Peyer's patch (tissue), 4 donors: ENCODE measurements at regions not wholly inside any gene's neighbourhood (a gene's known extent, or its start where the extent isn't known, plus 50 kb on each side); places are given as distances from the start of the nearest gene placed in this dataset.

Experiments
- DNase-seq, 3 donors: peaks; one replicate each; pipeline ENCODE4 v3.0.0-alpha.2; 2017 to 2019
- H3K27ac ChIP-seq, 4 donors: fragments of 200-600 bp; sonication (generic); one replicate each; pipeline ENCODE4 v1.5.1; 2016 to 2019
- H3K27me3 ChIP-seq, 2 donors: fragments of 200-600 bp; sonication (generic); one replicate each; pipeline ENCODE4 v1.5.1; 2019
- H3K36me3 ChIP-seq, 3 donors: fragments of 200-600 bp; sonication (generic); one replicate each; pipeline ENCODE4 v1.5.1; 2016 to 2019
- H3K4me1 ChIP-seq, 4 donors: fragments of 200-600 bp; sonication (generic); one replicate each; pipeline ENCODE4 v1.5.1; 2016 to 2019
- H3K4me3 ChIP-seq, 4 donors: fragments of 200-600 bp; sonication (generic); 1 replicate in 3 of 4; 2 replicates in 1 of 4; pipeline ENCODE4 v1.5.1; 2016 to 2019; ENCODE audit warnings: mild to moderate bottlenecking in 1 of 4
- H3K9me3 ChIP-seq, 4 donors: fragments of 200-600 bp; sonication (generic); one replicate each; pipeline ENCODE4 v1.5.1; 2016 to 2019; ENCODE audit warnings: mild to moderate bottlenecking in 1 of 4
- CTCF ChIP-seq, 6 experiments: fragments of 450-650 bp in 4 of 6; fragments of 200-600 bp in 2 of 6; sonication (generic) in 1 of 6; IDR thresholded peaks; one replicate each; pipeline ENCODE4 v1.5.1; 2017 to 2019; ENCODE audit warnings: antibody characterized with exemption in 6 of 6, mild to moderate bottlenecking in 3 of 6, moderate library complexity in 1 of 6
- POLR2A ChIP-seq, 2 donors: fragments of 450-650 bp; IDR thresholded peaks; one replicate each; pipeline ENCODE4 v1.5.1; 2017; ENCODE audit warnings: antibody characterized with exemption in 2 of 2, mild to moderate bottlenecking in 2 of 2, moderate library complexity in 2 of 2

GRCh38 chr10:90162271-90162853 lies 461.0 kb downstream of the KIF20B start:
- H3K27me3 ChIP-seq: no peaks in the 10 kb centered on the region
- H3K36me3 ChIP-seq: no peaks in the 10 kb centered on the region
- H3K4me3 ChIP-seq: no peak overlapping the region
- TF ChIP-seq POLR2A (IDR thresholded peaks at IDR 0.05): no peak
- no peak for TF ChIP-seq CTCF (IDR thresholded peaks at IDR 0.05)
- no peak for DNase-seq
- no peak overlapping the region for H3K27ac ChIP-seq
- H3K9me3 ChIP-seq: no peaks in the 10 kb centered on the region
- H3K4me1 ChIP-seq: no peaks in the 10 kb centered on the region

DNA sequence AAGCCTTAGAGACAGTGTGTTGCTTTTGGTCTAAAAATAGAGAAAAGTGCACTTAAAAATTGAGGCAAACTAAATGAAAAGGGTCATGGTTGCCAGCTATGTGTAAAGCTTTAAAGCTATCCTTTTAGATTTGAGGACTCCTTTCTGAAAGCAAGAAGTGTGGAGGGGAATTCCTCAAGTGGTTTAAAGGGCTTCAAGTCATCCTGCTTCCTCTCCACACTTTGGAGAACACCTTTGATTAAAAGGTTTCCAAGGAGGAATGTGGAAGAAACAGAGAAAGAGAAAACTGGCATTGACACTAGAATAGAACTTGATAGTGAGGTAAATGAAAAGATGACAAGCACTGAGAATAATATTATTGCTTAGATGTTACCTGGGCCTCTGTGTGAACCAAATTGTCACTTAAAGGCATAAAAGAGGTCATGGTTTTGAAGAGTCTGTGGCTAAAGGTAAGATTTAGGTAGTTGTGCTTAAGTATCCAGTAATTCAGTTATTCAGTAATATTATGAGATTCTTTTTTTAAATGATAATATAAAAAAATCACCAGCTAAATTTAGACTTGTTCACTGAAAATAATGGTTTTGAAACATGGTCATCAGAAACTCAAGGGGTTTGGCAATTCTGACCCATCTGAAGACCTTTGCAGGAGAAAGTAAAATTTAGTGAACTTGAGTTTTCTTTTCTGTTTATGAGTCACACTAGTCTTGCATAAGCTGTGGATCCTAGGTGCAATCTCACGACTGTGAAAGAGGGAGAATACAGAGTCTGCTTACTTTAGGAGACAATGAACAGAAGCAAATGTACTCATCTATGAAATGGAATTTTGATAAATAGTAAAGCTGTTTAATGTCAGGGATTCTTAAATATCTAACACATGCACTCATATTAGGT lies 466.0 kb downstream of the KIF20B start:
- Histone ChIP-seq H3K4me3 (no peak overlapping the region), H3K27ac (no peak overlapping the region), H3K27me3 (no peaks in the 10 kb centered on the region), H3K4me1 (no peaks in the 10 kb centered on the region), H3K36me3 (no peaks in the 10 kb centered on the region), H3K9me3 (no peaks in the 10 kb centered on the region)
- TF ChIP-seq CTCF (IDR thresholded peaks at IDR 0.05) (no peak), POLR2A (IDR thresholded peaks at IDR 0.05) (no peak)
- DNase-seq: no peak

DNA sequence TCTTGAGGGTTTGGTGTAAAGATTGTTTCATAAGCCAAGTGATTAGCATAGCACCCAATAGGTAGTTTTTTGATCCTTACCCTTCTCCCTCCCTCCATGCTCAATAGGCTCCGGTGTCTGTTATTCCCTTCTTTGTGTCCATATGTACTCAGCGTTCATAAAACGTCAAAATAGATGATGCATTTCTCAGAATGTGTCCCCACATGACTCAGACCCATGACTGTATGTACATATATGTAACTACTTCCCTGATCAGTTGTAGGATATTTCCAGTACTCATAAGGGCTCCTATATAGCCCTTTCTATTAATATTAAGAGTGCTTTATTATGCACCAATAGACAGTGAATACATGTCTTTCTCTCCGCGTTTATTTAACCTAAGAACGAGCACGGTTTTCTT lies 466.9 kb downstream of the KIF20B start:
- no peak overlapping the region for H3K27ac ChIP-seq
- H3K36me3 ChIP-seq: no peaks in the 10 kb centered on the region

GRCh38 chr10:90171014-90171722 lies 469.8 kb downstream of the KIF20B start:
- no peak for DNase-seq
- H3K27ac ChIP-seq: no peak overlapping the region
- H3K4me1 ChIP-seq: no peaks in the 10 kb centered on the region
- H3K9me3 ChIP-seq: no peaks in the 10 kb centered on the region
- no peaks in the 10 kb centered on the region for H3K27me3 ChIP-seq
- no peak for TF ChIP-seq POLR2A (IDR thresholded peaks at IDR 0.05)
- TF ChIP-seq CTCF (IDR thresholded peaks at IDR 0.05): no peak
- H3K36me3 ChIP-seq: no peaks in the 10 kb centered on the region
- no peak overlapping the region for H3K4me3 ChIP-seq

More for the DNA sequence above, 466.9 kb downstream of the KIF20B start:
- TF ChIP-seq POLR2A (IDR thresholded peaks at IDR 0.05) (no peak), CTCF (IDR thresholded peaks at IDR 0.05) (no peak)
- H3K4me1 ChIP-seq: no peaks in the 10 kb centered on the region
- no peak for DNase-seq
- no peaks in the 10 kb centered on the region for H3K9me3 ChIP-seq
- H3K27me3 ChIP-seq: no peaks in the 10 kb centered on the region
- no peak overlapping the region for H3K4me3 ChIP-seq

- Histone ChIP-seq H3K4me3 (no peak overlapping the region), H3K36me3 (no peaks in the 10 kb centered on the region), H3K9me3 (no peaks in the 10 kb centered on the region), H3K27me3 (no peaks in the 10 kb centered on the region), H3K27ac (no peak overlapping the region), H3K4me1 (no peaks in the 10 kb centered on the region)
- no peak for DNase-seq
- TF ChIP-seq CTCF (IDR thresholded peaks at IDR 0.05) (no peak), POLR2A (IDR thresholded peaks at IDR 0.05) (no peak)
Measured at GRCh38 chr10:90174531-90174930, 473.1 kb downstream of the KIF20B start.
